GM23338 (cell line): ENCODE measurements at regions not wholly inside any gene's neighbourhood (a gene's known extent, or its start where the extent isn't known, plus 50 kb on each side); places are given as distances from the start of the nearest gene placed in this dataset.

Experiments
- ATAC-seq: fragments of 200-7000 bp; cut with Tn5 transposase; 3 replicates; pipeline ENCODE4 v1.9.1; 2020
- DNase-seq: peaks from one replicate; pipeline ENCODE4 v3.0.0-alpha.2; 2015; ENCODE audit warnings: low spot score
- H2AFZ ChIP-seq: fragments of 200-600 bp; sonication (generic); 2 replicates; pipeline ENCODE4 v1.8.0; 2016; ENCODE audit warnings: antibody characterized with exemption, mild to moderate bottlenecking, moderate library complexity
- H3F3A ChIP-seq: fragments of 200-600 bp; sonication (generic); replicated peaks from 2 replicates; pipeline ENCODE4 v1.8.0; 2017; ENCODE audit warnings: antibody characterized with exemption, mixed run types, low read depth
- H3K27ac ChIP-seq: fragments of 200-600 bp; sonication (generic); 2 replicates; pipeline ENCODE4 v1.6.1; 2016; ENCODE audit warnings: low read depth
- H3K27me3 ChIP-seq: fragments of 200-600 bp; sonication (generic); 2 replicates; pipeline ENCODE4 v1.8.0; 2016; ENCODE audit warnings: mild to moderate bottlenecking, mixed run types, moderate library complexity; ENCODE audit not compliant: insufficient read depth
- H3K36me3 ChIP-seq: fragments of 200-600 bp; sonication (generic); 2 replicates; pipeline ENCODE4 v1.8.0; 2016; ENCODE audit warnings: mild to moderate bottlenecking; ENCODE audit not compliant: insufficient read depth
- H3K4me1 ChIP-seq: fragments of 200-600 bp; sonication (generic); 2 replicates; pipeline ENCODE4 v1.8.0; 2016; ENCODE audit warnings: mild to moderate bottlenecking, moderate library complexity; ENCODE audit not compliant: insufficient read depth
- H3K4me2 ChIP-seq: fragments of 200-600 bp; sonication (generic); 2 replicates; pipeline ENCODE4 v1.7.1; 2017; ENCODE audit warnings: mixed run types
- H3K4me3 ChIP-seq: fragments of 200-600 bp; sonication (generic); 2 replicates; pipeline ENCODE4 v1.6.1; 2016; ENCODE audit warnings: mixed run types
- H3K79me2 ChIP-seq: fragments of 200-600 bp; sonication (generic); replicated peaks from 2 replicates; pipeline ENCODE4 v1.8.0; 2017; ENCODE audit warnings: mild to moderate bottlenecking; ENCODE audit not compliant: insufficient read depth
- H3K9me2 ChIP-seq: fragments of 200-600 bp; sonication (generic); 2 replicates; pipeline ENCODE4 v1.8.0; 2017; ENCODE audit not compliant: insufficient read depth
- H4K20me1 ChIP-seq: fragments of 200-600 bp; sonication (generic); replicated peaks from 2 replicates; pipeline ENCODE4 v1.8.0; 2017; ENCODE audit warnings: mild to moderate bottlenecking; ENCODE audit not compliant: insufficient read depth
- H3K27ac Mint-ChIP-seq: 2 replicates; pipeline ENCODE4 v1.8.0; 2020; ENCODE audit warnings: inconsistent platforms, mild to moderate bottlenecking, moderate library complexity, mixed read lengths
- H3K27me3 Mint-ChIP-seq: 3 replicates; pipeline ENCODE4 v1.8.0; 2022; ENCODE audit warnings: low read depth, mild to moderate bottlenecking, moderate library complexity, mixed read lengths, inconsistent platforms; ENCODE audit not compliant: insufficient read depth, poor library complexity
- H3K36me3 Mint-ChIP-seq: 3 replicates; pipeline ENCODE4 v1.8.0; 2021; ENCODE audit warnings: low read depth, mild to moderate bottlenecking, inconsistent platforms, moderate library complexity, mixed read lengths
- H3K4me1 Mint-ChIP-seq: 3 replicates; pipeline ENCODE4 v1.8.0; 2020; ENCODE audit warnings: mild to moderate bottlenecking, inconsistent platforms, mixed read lengths
- H3K4me3 Mint-ChIP-seq: 3 replicates; pipeline ENCODE4 v1.8.0; 2021; ENCODE audit warnings: moderate library complexity, mild to moderate bottlenecking, inconsistent platforms, mixed read lengths
- H3K9me3 Mint-ChIP-seq: 3 replicates; pipeline ENCODE4 v1.8.0; 2020; ENCODE audit warnings: moderate library complexity, mild to moderate bottlenecking, inconsistent platforms, mixed read lengths
- CREB1 ChIP-seq: fragments of 250-450 bp; sonication (Bioruptor Pico); IDR thresholded peaks from 2 replicates; pipeline ENCODE4 v1.5.0; 2020; ENCODE audit warnings: low read depth, mild to moderate bottlenecking, moderate library complexity
- ETS1 ChIP-seq: IDR thresholded peaks from 2 replicates; pipeline ENCODE4 v1.6.1; 2016; ENCODE audit warnings: antibody characterized with exemption
- EZH2 ChIP-seq: fragments of 200-600 bp; sonication (generic); IDR thresholded peaks from one replicate; pipeline ENCODE4 v1.8.0; 2017; ENCODE audit warnings: antibody characterized with exemption, mild to moderate bottlenecking, low read depth; ENCODE audit not compliant: unreplicated experiment
- EZH2phosphoT487 ChIP-seq: fragments of 200-600 bp; sonication (generic); IDR thresholded peaks from one replicate; pipeline ENCODE4 v1.8.1; 2018; ENCODE audit warnings: antibody characterized with exemption; ENCODE audit not compliant: unreplicated experiment
- JUNB ChIP-seq: IDR thresholded peaks from one replicate; pipeline ENCODE4 v1.6.1; 2016; ENCODE audit warnings: antibody characterized with exemption; ENCODE audit not compliant: unreplicated experiment
- NANOG ChIP-seq: IDR thresholded peaks from 2 replicates; pipeline ENCODE4 v1.6.1; 2016; ENCODE audit warnings: antibody characterized with exemption, borderline replicate concordance
- POLR2AphosphoS5 ChIP-seq: IDR thresholded peaks from 2 replicates; pipeline ENCODE4 v1.6.1; 2016; ENCODE audit warnings: antibody characterized with exemption, low read depth
- STAT1 ChIP-seq: IDR thresholded peaks from one replicate; pipeline ENCODE4 v1.6.1; 2016; ENCODE audit warnings: antibody characterized with exemption; ENCODE audit not compliant: unreplicated experiment
- ZNF114 ChIP-seq: fragments of 250-450 bp; sonication (Bioruptor Pico); IDR thresholded peaks from 2 replicates; pipeline ENCODE4 v1.5.0; 2020; ENCODE audit warnings: mild to moderate bottlenecking, moderate library complexity
- ZNF331 ChIP-seq: fragments of 250-450 bp; sonication (Bioruptor Pico); IDR thresholded peaks from 2 replicates; pipeline ENCODE4 v1.5.0; 2020; ENCODE audit warnings: low read depth, mild to moderate bottlenecking, moderate library complexity
- ZNF462 ChIP-seq: fragments of 250-450 bp; sonication (Bioruptor Pico); IDR thresholded peaks from 2 replicates; pipeline ENCODE4 v1.5.0; 2020; ENCODE audit warnings: mild to moderate bottlenecking, moderate library complexity
- TF ChIP-seq, protein P1 (sequence below): IDR thresholded peaks from one replicate; pipeline ENCODE4 v1.6.1; 2018; ENCODE audit warnings: antibody characterized with exemption; ENCODE audit not compliant: unreplicated experiment

GRCh38 chr9:11432361-11432760 lies 819.6 kb upstream of the PTPRD start:
- Histone ChIP-seq H3K79me2 (no peaks in the 10 kb centered on the region), H3K4me2 (no peak overlapping the region), H3K4me3 (no peak overlapping the region), H3F3A (no peaks in the 10 kb centered on the region), H2AFZ (no peak overlapping the region), H3K9me2 (no peaks in the 10 kb centered on the region), H4K20me1 (no peaks in the 10 kb centered on the region), H3K4me1 (no peaks in the 10 kb centered on the region), H3K27me3 (no peaks in the 10 kb centered on the region), H3K36me3 (no peaks in the 10 kb centered on the region), H3K27ac (no peak overlapping the region)
- Mint-ChIP-seq H3K36me3 (no peaks in the 10 kb centered on the region), H3K4me3 (no peak overlapping the region), H3K27ac (no peak overlapping the region), H3K27me3 (no peaks in the 10 kb centered on the region), H3K9me3 (no peaks in the 10 kb centered on the region), H3K4me1 (no peaks in the 10 kb centered on the region)
- DNase-seq (no peak), ATAC-seq (no peak)
- TF ChIP-seq EZH2phosphoT487 (no peak), ZNF331 (CRISPR knock-in tag) (no peak)

- H3K27ac Mint-ChIP-seq = no peak overlapping the region
- TF ChIP-seq EZH2phosphoT487 (no peak), EZH2 (no peak), ZNF331 (CRISPR knock-in tag) (no peak), ETS1 (no peak), POLR2AphosphoS5 (no peak), JUNB (no peak), CREB1 (no peak), ZNF462 (CRISPR knock-in tag) (no peak), ZNF114 (CRISPR knock-in tag) (no peak), NANOG (no peak), STAT1 (no peak)
- TF ChIP-seq, protein P1, sequence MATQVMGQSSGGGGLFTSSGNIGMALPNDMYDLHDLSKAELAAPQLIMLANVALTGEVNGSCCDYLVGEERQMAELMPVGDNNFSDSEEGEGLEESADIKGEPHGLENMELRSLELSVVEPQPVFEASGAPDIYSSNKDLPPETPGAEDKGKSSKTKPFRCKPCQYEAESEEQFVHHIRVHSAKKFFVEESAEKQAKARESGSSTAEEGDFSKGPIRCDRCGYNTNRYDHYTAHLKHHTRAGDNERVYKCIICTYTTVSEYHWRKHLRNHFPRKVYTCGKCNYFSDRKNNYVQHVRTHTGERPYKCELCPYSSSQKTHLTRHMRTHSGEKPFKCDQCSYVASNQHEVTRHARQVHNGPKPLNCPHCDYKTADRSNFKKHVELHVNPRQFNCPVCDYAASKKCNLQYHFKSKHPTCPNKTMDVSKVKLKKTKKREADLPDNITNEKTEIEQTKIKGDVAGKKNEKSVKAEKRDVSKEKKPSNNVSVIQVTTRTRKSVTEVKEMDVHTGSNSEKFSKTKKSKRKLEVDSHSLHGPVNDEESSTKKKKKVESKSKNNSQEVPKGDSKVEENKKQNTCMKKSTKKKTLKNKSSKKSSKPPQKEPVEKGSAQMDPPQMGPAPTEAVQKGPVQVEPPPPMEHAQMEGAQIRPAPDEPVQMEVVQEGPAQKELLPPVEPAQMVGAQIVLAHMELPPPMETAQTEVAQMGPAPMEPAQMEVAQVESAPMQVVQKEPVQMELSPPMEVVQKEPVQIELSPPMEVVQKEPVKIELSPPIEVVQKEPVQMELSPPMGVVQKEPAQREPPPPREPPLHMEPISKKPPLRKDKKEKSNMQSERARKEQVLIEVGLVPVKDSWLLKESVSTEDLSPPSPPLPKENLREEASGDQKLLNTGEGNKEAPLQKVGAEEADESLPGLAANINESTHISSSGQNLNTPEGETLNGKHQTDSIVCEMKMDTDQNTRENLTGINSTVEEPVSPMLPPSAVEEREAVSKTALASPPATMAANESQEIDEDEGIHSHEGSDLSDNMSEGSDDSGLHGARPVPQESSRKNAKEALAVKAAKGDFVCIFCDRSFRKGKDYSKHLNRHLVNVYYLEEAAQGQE = no peak
Observed at GRCh38 chr9:11443631-11444030, 830.8 kb upstream of the PTPRD start.

More at GRCh38 chr9:11443631-11444030, 830.8 kb upstream of the PTPRD start:
- H3K36me3 Mint-ChIP-seq = no peaks in the 10 kb centered on the region
- no peak overlapping the region for H3K27ac ChIP-seq
- no peaks in the 10 kb centered on the region for H4K20me1 ChIP-seq
- no peaks in the 10 kb centered on the region for H3K79me2 ChIP-seq
- peaks cover 1% of the 10 kb centered on the region for H3K27me3 Mint-ChIP-seq
- H3K4me3 ChIP-seq = no peak overlapping the region
- no peaks in the 10 kb centered on the region for H3K4me1 Mint-ChIP-seq
- H3K36me3 ChIP-seq = no peaks in the 10 kb centered on the region
- DNase-seq (no peak), ATAC-seq (no peak)
- no peaks in the 10 kb centered on the region for H3F3A ChIP-seq
- H3K4me1 ChIP-seq = no peaks in the 10 kb centered on the region
- no peaks in the 10 kb centered on the region; the same call in 1 of the 3 replicates for H3K9me3 Mint-ChIP-seq
- peaks cover 13% of the 10 kb centered on the region for H3K9me2 ChIP-seq
- no peaks in the 10 kb centered on the region for H3K27me3 ChIP-seq
- no peak overlapping the region for H3K4me2 ChIP-seq
- H3K4me3 Mint-ChIP-seq = no peak overlapping the region
- H2AFZ ChIP-seq = no peak overlapping the region
